Activated CD8-positive, alpha-beta memory T cell treated with anti-CD3 and anti-CD28 coated beads, Interleukin-2, amount 50 U/mL, for 4 hours (primary cell): ENCODE measurements at regions not wholly inside any gene's neighbourhood (a gene's known extent, or its start where the extent isn't known, plus 50 kb on each side); places are given as distances from the start of the nearest gene placed in this dataset.

Experiments
- DNase-seq: peaks from one replicate; pipeline ENCODE4 v3.0.0-alpha.2; 2020

GRCh38 chr13:57918086-57918485 is 286.5 kb downstream of the PCDH17 start:
- DNase-seq, result no peak

DNA sequence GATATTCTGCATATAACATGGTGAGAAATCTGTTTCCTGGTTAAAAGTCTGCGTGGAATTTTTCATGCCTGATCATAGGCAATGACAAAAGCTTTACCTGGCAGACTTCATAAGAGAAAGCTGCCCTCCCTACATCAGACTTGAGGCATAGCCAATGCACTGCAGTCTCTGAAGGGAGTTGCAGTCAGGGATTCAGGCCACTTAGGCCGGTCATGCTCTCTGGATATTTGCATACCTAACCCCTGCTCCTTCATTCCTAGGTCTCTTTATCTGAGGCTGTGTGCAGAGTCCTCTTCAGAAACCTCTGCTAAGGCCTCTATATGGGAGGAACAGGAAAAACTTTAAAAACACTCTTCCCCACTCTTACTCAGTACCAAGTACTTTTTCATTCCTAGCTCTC is 287.4 kb downstream of the PCDH17 start:
- DNase-seq, result no peak

DNA sequence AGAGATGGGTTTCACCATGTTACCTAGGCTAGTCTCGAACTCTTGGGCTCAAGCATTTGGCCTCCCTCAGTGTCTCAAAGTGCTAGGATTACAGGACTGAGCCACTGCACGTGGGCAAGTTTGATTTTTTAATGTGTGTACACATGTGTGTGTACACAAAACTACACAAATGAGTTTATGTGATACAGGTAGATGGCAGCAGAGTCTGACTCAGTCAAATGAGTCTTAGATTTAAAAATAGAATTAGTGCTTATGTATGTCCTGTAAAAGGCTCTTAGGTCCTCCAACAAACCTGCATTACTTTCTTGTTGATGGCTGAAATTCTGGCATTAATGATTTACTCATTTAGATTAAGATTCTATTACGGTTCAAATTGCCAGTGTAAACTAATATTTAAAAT is 293.7 kb downstream of the PCDH17 start:
- no peak for DNase-seq

DNA sequence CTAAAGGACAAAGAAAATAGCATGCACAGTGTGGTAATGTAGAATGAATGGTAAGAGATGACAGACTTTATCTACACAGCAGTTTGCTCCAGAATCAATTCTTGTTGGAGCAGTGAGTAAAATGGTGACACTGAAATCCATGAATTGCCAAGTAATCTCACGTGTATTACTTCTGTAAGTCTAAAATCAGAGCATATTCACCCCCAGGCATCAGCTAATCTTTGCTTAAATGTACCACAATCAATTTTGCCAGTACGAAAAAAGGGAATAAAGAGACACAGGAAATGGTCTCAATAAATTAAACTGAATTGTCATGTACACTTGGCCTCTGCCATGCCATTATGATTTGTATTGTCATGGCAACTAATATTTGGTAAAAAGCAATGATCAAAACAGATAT is 294.2 kb downstream of the PCDH17 start:
- DNase-seq, result no peak

DNA sequence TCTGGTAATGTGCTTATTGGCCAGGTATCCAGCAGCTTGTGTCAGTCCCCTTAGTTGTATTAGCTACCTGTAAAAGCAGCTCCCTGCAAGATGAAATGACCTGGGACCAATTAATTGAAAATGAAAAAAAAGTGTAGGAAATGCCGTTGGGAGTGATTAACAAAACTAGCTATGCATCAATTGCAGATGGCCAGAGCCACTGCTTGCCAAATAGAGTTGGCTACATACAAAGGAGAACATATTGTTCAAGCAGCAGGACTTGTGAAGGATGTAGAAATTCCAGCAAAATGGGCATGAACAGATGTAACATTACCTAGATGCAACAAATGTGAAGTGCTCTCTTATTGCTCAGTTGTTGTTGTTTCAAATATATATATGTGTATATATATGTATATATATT is 300.5 kb downstream of the PCDH17 start:
- DNase-seq, result no peak

DNA sequence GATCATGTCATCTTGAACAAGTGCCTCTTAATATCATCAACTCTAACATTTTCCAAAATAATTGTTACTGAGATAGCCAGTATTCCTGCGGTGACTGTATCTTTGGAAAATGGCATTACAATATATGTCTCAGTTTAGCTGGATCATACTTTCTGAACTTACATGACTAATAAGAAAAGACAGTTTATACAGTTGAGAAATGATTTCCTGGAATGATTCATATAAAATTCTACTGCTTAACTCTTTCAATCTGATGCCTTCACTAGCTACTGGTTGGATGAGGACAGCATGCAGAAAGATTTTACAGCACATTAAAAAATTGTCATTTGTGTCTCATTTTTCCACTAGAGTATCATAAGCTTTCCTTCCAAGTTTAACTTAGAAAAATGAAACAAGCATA is 302.1 kb downstream of the PCDH17 start:
- no peak for DNase-seq

DNA sequence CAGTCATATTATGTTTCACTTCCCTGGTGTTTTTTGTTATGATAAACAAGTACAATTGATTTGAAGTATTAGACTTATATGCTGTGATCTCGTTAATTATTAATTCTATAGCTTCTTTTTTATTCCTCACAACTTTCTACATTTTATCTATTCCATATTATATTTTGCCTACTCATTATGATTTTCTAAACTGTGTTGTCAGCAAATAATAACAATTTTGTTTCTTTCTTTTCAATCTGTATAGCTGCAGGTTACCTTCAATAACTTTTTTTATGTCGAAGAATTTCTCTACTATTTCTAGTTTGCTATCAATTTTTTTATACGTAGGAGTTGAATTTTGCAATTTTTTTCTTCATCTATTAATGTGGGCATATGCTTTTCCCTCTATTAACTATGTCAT is 304.4 kb downstream of the PCDH17 start:
- no peak for DNase-seq

- DNase-seq, result no peak
These were observed 314.8 kb downstream of the PCDH17 start for GRCh38 chr13:57946361-57946760.

DNA sequence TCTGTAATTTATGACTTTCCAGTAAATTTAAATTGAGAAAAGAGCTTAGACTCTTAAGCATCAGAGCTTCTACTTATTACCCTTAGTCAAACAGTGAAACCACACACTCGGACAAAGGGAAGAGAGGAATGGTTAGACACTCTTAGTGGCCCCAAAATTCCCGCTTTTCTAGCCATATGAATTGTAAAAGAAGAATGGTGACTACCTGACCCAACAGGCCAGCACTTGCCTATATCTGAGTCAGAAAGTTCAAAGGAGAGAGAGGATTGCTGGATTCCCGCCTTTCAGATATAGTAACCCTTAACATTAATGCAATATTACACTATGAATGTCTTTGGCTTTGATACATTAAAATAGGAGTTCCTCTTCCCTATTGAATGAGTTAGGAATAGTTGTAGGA is 317.3 kb downstream of the PCDH17 start:
- no peak for DNase-seq

GRCh38 chr13:57969951-57970350 is 338.4 kb downstream of the PCDH17 start:
- DNase-seq, result no peak

- DNase-seq, result no peak
These were observed 338.9 kb downstream of the PCDH17 start for GRCh38 chr13:57970404-57970803.

- no peak for DNase-seq
These were observed 351.2 kb downstream of the PCDH17 start for GRCh38 chr13:57982782-57983181.

- no peak for DNase-seq
These were observed 356.7 kb downstream of the PCDH17 start for GRCh38 chr13:57988276-57988675.

- no peak for DNase-seq
These were observed 359.5 kb downstream of the PCDH17 start for GRCh38 chr13:57991041-57991440.

GRCh38 chr13:57992416-57992815 is 360.9 kb downstream of the PCDH17 start:
- DNase-seq, result no peak

GRCh38 chr13:57996717-57997116 is 365.2 kb downstream of the PCDH17 start:
- DNase-seq, result no peak

DNA sequence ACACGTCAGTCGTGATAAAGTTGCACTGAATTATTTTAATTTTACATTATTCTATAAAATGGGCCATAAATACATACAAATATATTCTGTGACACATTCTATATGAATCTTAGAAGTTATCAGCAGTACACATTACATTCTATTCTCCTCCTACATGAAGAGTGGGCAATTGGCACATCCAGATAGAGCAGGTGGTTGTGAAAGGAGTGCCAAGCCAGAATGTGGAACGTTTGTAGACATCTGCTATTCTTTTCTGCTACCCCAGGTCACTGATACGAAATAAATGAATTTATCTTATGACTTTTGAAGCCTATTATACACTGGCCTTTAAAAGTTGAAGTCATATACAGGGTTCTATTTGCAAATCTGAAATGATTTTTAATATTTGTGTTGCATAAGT is 373.2 kb downstream of the PCDH17 start:
- no peak for DNase-seq

DNA sequence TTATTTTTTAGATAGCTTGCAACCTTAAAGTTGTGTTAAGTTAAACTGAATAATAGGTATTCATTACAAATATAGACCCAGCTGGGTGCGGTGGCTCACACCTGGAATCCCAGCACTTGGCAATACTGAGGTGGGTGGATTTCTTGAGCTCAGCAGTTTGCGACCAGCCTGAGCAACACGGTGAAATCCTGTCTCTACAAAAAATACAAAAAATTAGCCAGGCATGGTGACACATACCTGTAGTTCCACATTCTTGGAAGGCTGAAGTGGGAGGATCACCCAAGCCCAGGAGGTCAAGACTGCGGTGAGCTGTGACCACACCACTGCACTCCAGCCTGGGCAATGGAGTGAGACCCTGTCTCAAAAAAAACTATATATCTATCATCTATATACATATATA is 386.5 kb downstream of the PCDH17 start:
- no peak for DNase-seq

GRCh38 chr13:58018865-58019264 is 387.3 kb downstream of the PCDH17 start:
- DNase-seq, result no peak

- no peak for DNase-seq
These were observed 392.6 kb downstream of the PCDH17 start for GRCh38 chr13:58024103-58024502.

DNA sequence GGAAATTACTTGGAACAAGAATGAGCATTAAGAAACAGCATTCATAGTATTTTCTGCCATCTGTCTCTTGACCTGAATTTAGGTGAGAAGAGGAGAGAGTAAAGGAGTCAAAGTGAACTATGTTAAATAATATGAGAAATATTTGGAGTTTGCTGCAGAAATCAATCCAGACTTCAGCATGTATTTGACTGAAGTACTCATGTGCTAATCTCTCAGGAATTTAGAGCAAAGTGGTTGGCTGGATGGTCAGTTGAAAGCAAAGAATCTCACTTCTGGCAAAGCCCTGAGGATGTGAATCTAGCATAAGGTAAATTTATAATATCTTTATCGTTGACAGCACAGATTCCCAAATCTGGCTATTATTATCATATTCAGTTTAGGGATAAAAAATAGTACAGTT is 394.3 kb downstream of the PCDH17 start:
- DNase-seq, result no peak

- no peak for DNase-seq
These were observed 401.3 kb downstream of the PCDH17 start for GRCh38 chr13:58032676-58033460.

- no peak for DNase-seq
These were observed 412.4 kb downstream of the PCDH17 start for GRCh38 chr13:58043971-58044370.

DNA sequence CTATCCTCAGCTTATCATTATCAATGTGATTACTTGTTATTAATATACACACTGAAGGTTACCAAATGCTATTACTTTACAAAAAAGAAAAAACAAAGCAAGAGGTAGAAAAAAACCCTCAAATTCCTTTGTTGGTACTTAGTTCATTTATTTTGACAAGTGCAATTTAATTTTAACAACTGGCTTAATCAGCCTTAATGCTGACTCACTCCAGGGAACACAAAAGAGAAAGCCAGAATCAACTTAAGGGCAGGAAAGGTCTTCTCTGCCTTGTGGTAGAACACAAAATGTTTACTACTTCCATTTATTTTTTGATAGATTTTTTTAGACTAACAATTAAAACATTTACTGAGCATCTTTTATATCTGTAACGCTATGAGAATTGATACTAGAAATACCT is 417.1 kb downstream of the PCDH17 start:
- DNase-seq, result no peak

DNA sequence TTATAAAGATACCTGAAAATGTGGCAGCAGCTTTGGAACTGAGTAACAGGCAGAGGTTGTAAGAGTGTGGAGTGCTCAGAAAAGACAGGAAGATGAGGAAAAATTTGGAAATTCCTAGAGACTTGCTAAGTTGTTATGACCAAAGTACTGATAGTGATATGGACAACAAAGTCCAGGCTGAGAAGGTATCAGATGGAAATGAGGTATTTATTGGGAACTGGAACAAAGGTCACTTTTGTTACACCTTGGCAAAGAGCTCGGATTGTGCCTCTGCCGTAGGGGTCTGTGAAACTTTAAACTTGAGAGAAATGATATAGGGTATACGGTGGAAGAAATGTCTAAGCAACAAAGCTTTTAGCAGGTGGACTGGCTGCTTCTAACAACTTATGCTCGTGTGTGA is 419.9 kb downstream of the PCDH17 start:
- DNase-seq, result no peak
